Calu3 (cell line): ENCODE measurements at regions not wholly inside any gene's neighbourhood (a gene's known extent, or its start where the extent isn't known, plus 50 kb on each side); places are given as distances from the start of the nearest gene placed in this dataset.

Experiments
- BruUV-seq: library from RNA; stranded (reverse); fragments of 400-500 nt; replicated peaks from 2 replicates; lab custom pipeline; 2021; lab: Mats Ljungman, UMichigan
- CTCF ChIA-PET: fragments of 300-600 bp; sonication (Branson Sonifier 250); formaldehyde crosslinking; loops from one replicate; lab custom pipeline; 2022; ENCODE audit warnings: antibody characterized with exemption; lab: Charles Lee
- DNase-seq: peaks from one replicate; pipeline ENCODE4 v3.0.0; 2022
- H3K27ac Mint-ChIP-seq: one replicate; pipeline ENCODE4 v1.8.0; 2022; ENCODE audit warnings: mixed read lengths; ENCODE audit not compliant: unreplicated experiment
- H3K27me3 Mint-ChIP-seq: one replicate; pipeline ENCODE4 v1.8.0; 2022; ENCODE audit warnings: mixed read lengths; ENCODE audit not compliant: unreplicated experiment
- H3K36me3 Mint-ChIP-seq: one replicate; pipeline ENCODE4 v1.8.0; 2022; ENCODE audit warnings: mild to moderate bottlenecking, moderate library complexity, mixed read lengths; ENCODE audit not compliant: insufficient read depth, unreplicated experiment
- H3K4me1 Mint-ChIP-seq: one replicate; pipeline ENCODE4 v1.8.0; 2022; ENCODE audit warnings: mild to moderate bottlenecking, low read depth, mixed read lengths; ENCODE audit not compliant: unreplicated experiment
- H3K4me3 Mint-ChIP-seq: one replicate; pipeline ENCODE4 v1.8.0; 2022; ENCODE audit warnings: mild to moderate bottlenecking, low read depth, moderate library complexity, mixed read lengths; ENCODE audit not compliant: unreplicated experiment
- H3K9me3 Mint-ChIP-seq: one replicate; pipeline ENCODE4 v1.8.0; 2022; ENCODE audit warnings: low read depth, mixed read lengths; ENCODE audit not compliant: unreplicated experiment
- intact Hi-C: fragments of 100-400 bp; cut with micrococcal nuclease; formaldehyde crosslinking; loops from one replicate; pipeline ENCODE4 v1.10.0; 2022; ENCODE audit not compliant: unreplicated experiment
- TF ChIP-seq, protein P1 (sequence below): fragments of 200-600 bp; IDR thresholded peaks from one replicate; pipeline ENCODE4 v1.8.0; 2022; ENCODE audit warnings: antibody characterized with exemption; ENCODE audit not compliant: unreplicated experiment

DNA sequence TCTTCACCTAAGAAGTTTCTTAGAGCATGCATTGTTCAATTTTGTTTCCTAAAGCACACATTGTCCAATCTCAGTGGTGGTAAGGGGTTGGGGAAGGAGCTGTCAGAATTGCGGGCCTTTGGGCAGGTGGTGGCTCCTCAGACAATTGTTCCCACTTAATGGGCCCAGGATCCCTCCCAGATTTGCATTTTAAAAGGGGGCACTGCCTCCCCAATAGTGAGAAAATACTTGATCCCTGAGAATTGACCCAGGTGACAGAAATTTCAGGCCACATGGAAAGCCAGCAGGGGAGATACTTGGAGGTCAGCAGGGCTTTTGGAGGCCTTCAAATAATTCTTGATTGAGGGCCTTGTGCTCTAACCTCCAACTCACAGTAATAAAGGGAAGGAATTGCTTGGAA lies 217.1 kb downstream of the ZNF674 start:
- Mint-ChIP-seq H3K4me3 (no peak overlapping the region), H3K4me1 (peaks cover 54% of the 10 kb centered on the region), H3K36me3 (peaks cover 20% of the 10 kb centered on the region), H3K9me3 (no peaks in the 10 kb centered on the region), H3K27me3 (no peaks in the 10 kb centered on the region), H3K27ac (peak overlapping the region; percentile 94)
- BruUV-seq = no TSS peak
- intact Hi-C loops = loop anchor here (5.0 kb wide), 1 partner anchor 66 kb away; no protein-coding TSS in a partner anchor
- DNase-seq = no peak
- CTCF ChIA-PET = no interaction called here
- TF ChIP-seq, protein P1, sequence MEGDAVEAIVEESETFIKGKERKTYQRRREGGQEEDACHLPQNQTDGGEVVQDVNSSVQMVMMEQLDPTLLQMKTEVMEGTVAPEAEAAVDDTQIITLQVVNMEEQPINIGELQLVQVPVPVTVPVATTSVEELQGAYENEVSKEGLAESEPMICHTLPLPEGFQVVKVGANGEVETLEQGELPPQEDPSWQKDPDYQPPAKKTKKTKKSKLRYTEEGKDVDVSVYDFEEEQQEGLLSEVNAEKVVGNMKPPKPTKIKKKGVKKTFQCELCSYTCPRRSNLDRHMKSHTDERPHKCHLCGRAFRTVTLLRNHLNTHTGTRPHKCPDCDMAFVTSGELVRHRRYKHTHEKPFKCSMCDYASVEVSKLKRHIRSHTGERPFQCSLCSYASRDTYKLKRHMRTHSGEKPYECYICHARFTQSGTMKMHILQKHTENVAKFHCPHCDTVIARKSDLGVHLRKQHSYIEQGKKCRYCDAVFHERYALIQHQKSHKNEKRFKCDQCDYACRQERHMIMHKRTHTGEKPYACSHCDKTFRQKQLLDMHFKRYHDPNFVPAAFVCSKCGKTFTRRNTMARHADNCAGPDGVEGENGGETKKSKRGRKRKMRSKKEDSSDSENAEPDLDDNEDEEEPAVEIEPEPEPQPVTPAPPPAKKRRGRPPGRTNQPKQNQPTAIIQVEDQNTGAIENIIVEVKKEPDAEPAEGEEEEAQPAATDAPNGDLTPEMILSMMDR = no peak

DNA sequence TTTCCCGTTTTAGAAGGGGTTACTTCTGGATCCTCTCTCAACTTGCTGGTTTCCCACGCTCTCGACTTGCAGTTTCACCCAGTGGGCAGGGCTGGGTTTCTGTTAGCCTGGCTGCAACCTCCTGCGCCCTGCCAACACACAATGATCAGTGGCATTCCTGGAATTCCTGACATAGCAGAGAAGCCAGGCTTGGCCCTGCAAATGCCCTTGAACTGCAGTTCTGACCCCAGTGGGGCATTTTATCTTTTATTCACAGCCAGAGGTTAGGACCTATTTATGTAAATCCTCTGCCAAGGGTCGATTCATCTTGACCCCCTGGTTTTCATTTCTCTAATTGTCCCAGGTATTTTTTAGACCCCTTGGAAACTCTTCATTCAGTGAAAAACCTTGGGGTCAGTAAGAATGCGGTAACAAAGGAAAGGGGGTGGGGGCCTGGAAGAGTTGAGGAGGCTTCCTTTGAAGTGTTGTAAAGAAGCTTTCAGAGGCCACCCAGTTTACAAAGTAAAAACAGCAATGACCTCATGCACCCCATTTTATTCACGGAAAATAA lies 217.6 kb downstream of the ZNF674 start:
- Mint-ChIP-seq H3K4me1 (peaks cover 54% of the 10 kb centered on the region), H3K9me3 (no peaks in the 10 kb centered on the region), H3K27me3 (no peaks in the 10 kb centered on the region), H3K4me3 (peak overlapping the region; percentile 62), H3K27ac (peak overlapping the region; percentile 94), H3K36me3 (peaks cover 20% of the 10 kb centered on the region)
- intact Hi-C loops = loop anchor here (2.0 to 5.0 kb wide), 2 partner anchors 65 to 479 kb away; no protein-coding TSS in a partner anchor
- CTCF ChIA-PET = interaction anchor here (0.7 kb wide), 1 partner anchor 401 kb away, joined by 3 read pairs; no protein-coding TSS in a partner anchor
- TF ChIP-seq, protein P1 = no peak
- peak; percentile 77 for DNase-seq
- no TSS peak for BruUV-seq

DNA sequence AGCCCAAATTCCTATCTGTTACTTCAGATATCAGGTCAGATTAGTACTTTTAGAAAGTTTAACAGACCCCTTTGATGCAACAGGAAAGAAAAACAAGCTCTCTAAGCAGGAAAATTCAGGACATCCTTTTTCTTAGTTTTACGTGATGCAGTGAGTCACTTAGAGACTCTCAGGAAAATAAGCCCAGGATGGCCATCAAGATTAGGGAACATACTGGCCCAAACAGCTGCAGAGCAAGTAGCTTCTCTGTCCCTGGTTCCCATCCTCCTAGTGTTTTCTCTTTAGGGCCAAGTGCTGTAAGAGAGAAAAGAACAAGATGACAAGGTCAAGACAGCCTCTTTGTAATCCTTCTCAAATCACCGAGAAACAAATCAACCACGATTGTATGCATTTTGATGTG lies 219.1 kb downstream of the ZNF674 start:
- H3K4me3 Mint-ChIP-seq = no peak overlapping the region
- H3K36me3 Mint-ChIP-seq = peaks cover 20% of the 10 kb centered on the region
- CTCF ChIA-PET = interaction anchor here (0.5 to 1.3 kb wide), 2 partner anchors 50 to 66 kb away, joined by 3 to 11 read pairs; no protein-coding TSS in a partner anchor
- no peaks in the 10 kb centered on the region for H3K27me3 Mint-ChIP-seq
- no peak for DNase-seq
- no TSS peak for BruUV-seq
- H3K27ac Mint-ChIP-seq = peak overlapping the region; percentile 94
- no peaks in the 10 kb centered on the region for H3K9me3 Mint-ChIP-seq
- peaks cover 57% of the 10 kb centered on the region for H3K4me1 Mint-ChIP-seq
- intact Hi-C loops = loop anchor here (2.0 to 5.0 kb wide), 2 partner anchors 64 to 477 kb away; no protein-coding TSS in a partner anchor
- TF ChIP-seq, protein P1 = no peak

DNA sequence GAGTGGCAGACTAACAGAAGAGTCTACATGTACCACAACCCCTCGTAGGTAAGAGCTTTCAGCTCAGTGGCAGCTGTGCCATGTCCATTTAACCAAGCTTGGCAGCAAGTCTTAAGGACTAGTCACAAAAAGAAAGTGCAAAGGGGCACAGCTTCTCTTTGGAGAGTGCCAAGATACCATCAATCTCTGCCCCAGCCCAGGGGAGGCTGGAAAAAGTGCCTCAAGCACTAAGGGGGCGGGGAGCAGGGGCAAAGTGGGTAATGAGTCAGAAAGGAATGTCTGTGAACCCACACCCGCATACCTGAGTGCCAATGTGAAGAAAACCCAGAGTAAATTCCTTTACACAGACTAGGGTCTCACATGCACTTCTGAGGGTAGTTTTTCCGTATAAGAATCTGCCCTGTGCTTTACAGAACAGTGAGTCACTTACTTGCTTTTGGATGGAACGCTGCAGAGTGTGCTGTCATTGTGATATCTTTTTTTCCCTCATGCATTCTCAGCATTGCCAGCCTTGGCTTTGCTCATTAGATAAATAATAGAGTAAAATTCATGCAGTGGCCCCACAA lies 219.8 kb downstream of the ZNF674 start:
- BruUV-seq = no TSS peak
- Mint-ChIP-seq H3K9me3 (no peaks in the 10 kb centered on the region), H3K4me1 (peaks cover 65% of the 10 kb centered on the region), H3K4me3 (peak overlapping the region; percentile 31), H3K27me3 (no peaks in the 10 kb centered on the region), H3K27ac (peak overlapping the region; percentile 94), H3K36me3 (peaks cover 25% of the 10 kb centered on the region)
- CTCF ChIA-PET = interaction anchor here (0.6 to 0.8 kb wide), 2 partner anchors 64 to 476 kb away, joined by 3 read pairs; no protein-coding TSS in a partner anchor
- TF ChIP-seq, protein P1 = no peak
- DNase-seq = peak; percentile 90
- intact Hi-C loops = loop anchor here (2.0 to 5.0 kb wide), 3 partner anchors 51 to 117 kb away; no protein-coding TSS in a partner anchor
